GM10248 (cell line): ENCODE measurements at regions not wholly inside any gene's neighbourhood (a gene's known extent, or its start where the extent isn't known, plus 50 kb on each side); places are given as distances from the start of the nearest gene placed in this dataset.

Source experiments
- CTCF ChIA-PET: fragments of 300-600 bp; sonication (Branson Sonifier 250); formaldehyde crosslinking; extraction: SDS; loops from one replicate; lab custom pipeline; 2021; ENCODE audit warnings: antibody characterized with exemption; lab: Yijun Ruan, JAX
- POLR2A ChIA-PET: fragments of 350-650 bp; sonication (Branson Sonifier 250); formaldehyde crosslinking; extraction: SDS; loops from one replicate; lab custom pipeline; 2020; ENCODE audit warnings: antibody characterized with exemption; lab: Yijun Ruan, JAX
- DNase-seq: peaks from one replicate; pipeline ENCODE4 v3.0.0; 2012; ENCODE audit errors: extremely low spot score
- CTCF ChIP-seq: IDR thresholded peaks from 2 replicates; pipeline ENCODE4 v1.5.1; 2012; ENCODE audit warnings: mild to moderate bottlenecking, low read depth; ENCODE audit errors: extremely low read depth, missing control alignments, control extremely low read depth

- POLR2A ChIA-PET: no interaction called here
- CTCF ChIA-PET: no interaction called here
- no peak for TF ChIP-seq CTCF
- no peak for DNase-seq
Measured at GRCh38 chr18:73201940-73202339, 334.2 kb upstream of the NETO1 start.

- ChIA-PET CTCF (no interaction called here), POLR2A (no interaction called here)
- no peak for TF ChIP-seq CTCF
- DNase-seq: no peak
Measured at GRCh38 chr18:73199151-73199550, 331.4 kb upstream of the NETO1 start.

- TF ChIP-seq CTCF: no peak
- ChIA-PET CTCF (no interaction called here), POLR2A (no interaction called here)
- no peak for DNase-seq
Measured at GRCh38 chr18:73189718-73190117, 321.9 kb upstream of the NETO1 start.

GRCh38 chr18:73168236-73168635 lies 300.4 kb upstream of the NETO1 start:
- no peak for DNase-seq
- no peak for TF ChIP-seq CTCF
- ChIA-PET CTCF (no interaction called here), POLR2A (no interaction called here)

- no peak for TF ChIP-seq CTCF
Measured at GRCh38 chr18:73164430-73164829, 296.6 kb upstream of the NETO1 start.

GRCh38 chr18:73163236-73163635 lies 295.4 kb upstream of the NETO1 start:
- CTCF ChIA-PET: no interaction called here
- POLR2A ChIA-PET: no interaction called here
- TF ChIP-seq CTCF: no peak
- no peak for DNase-seq

More at GRCh38 chr18:73164430-73164829, 296.6 kb upstream of the NETO1 start:
- ChIA-PET CTCF (no interaction called here), POLR2A (no interaction called here)
- no peak for DNase-seq

- POLR2A ChIA-PET: no interaction called here
- CTCF ChIA-PET: no interaction called here
- DNase-seq: no peak
- no peak for TF ChIP-seq CTCF
Measured at GRCh38 chr18:73156117-73156516, 288.3 kb upstream of the NETO1 start.
